CMK (cell line): ENCODE measurements at regions not wholly inside any gene's neighbourhood (a gene's known extent, or its start where the extent isn't known, plus 50 kb on each side); places are given as distances from the start of the nearest gene placed in this dataset.
"Not testable (repeated sequence)": the region's sequence is repeated elsewhere in the genome, so short reads cannot be mapped to it uniquely, and the experiment has no call there.

Experiments
- DNase-seq: peaks from one replicate; pipeline ENCODE4 v3.0.0-alpha.2; 2010; ENCODE audit warnings: low read depth

DNA sequence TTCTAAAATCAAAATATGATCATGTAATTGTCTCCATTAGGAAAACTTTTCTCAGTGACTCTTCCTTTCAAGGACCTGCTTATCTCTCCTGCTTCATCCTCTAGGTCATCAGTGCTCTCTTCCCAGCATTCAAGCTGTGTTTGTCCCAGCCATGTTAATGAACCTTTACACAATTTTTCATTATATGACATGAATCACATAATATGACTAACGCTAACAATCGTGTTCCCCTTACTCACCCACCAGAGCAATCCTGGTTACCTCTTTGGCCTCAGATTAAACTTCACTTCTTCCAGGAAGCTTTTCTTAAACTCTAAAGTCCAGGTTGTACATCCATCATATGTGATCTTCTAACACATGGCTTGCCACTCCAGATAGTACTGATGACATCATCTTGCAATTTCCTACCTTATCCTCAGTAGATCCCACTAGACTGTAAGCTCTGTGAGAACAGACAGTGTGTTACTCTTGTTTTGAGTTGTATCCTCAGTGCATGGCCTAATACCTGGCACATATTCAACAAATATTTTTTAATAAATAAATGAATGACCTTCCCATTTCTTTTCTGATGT lies 882.9 kb upstream of the ZEB2 start:
- no peak for DNase-seq

DNA sequence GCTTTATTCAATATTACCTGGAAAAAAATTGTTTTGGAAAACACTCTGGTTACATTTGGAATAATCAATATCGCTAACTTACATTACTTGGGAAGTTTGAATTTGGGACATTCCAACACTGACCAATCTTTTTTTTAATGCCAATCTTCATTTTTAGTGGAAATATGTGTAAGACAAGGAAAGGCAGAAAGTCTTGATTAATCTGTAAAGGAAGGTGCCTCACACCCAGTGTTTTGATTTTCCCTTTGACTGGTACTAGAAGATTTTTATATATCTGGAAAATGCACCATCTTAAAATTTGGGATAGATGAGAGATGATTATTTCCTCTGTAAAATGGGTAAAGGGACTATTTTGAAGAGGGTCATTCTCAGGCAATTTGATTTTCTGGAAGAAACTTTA lies 879.2 kb upstream of the ZEB2 start:
- DNase-seq: no peak

DNA sequence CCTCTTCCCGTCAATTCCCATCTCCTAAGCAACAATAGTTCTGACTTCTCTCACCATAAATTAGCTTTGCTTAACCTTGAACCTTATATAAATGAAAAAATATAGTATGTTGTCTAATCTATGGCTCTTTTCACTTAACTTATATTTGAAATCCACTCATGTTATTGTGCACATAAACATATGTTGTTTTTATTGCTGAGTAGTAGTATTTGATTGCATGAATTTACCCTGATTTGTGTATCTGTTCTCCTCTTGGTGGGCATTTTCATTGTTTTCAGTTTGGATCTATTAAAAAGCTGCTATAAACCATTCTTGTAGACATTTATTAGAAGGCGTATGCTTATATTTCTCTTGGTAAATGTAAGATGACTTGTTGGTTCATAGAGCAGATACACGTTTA lies 874.3 kb upstream of the ZEB2 start:
- no peak for DNase-seq

DNA sequence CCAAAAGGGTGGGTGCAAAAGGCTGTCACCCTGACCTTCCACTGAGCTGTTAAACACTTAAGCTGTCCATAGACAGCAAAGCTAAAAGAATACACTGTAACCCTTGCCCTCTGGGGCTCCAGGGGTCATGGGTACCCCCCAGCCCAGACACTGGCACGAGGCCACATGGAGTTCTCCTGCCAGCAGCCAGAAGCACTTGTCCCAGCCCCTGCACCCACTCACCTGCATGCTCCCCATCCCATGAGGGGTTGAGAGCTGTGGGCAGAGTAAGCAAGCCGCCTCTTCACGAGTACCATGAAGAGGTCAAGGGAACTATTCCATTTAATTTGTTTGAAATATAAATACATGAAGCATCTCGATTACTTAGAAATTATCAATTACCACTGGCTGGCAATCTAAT lies 867.1 kb upstream of the ZEB2 start:
- no peak for DNase-seq

DNA sequence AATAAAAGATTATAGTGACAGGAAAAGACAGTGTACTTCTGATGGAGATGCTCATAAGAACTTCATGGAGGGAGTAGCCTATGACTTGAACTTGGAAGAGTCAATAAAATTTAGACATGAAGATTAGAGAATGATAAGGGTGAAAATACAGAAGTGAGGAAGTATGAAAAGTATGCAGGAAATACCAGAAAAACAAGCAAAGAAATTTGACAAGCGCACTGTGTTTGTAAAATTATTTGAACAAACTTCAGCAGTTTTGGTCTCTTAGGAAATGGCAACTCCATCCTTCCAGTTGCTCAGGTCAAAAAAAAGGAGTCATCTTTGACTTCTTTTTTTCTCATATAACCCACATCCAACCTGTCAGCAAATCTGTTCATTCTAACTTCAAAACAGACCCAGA lies 864.0 kb upstream of the ZEB2 start:
- no peak for DNase-seq

DNA sequence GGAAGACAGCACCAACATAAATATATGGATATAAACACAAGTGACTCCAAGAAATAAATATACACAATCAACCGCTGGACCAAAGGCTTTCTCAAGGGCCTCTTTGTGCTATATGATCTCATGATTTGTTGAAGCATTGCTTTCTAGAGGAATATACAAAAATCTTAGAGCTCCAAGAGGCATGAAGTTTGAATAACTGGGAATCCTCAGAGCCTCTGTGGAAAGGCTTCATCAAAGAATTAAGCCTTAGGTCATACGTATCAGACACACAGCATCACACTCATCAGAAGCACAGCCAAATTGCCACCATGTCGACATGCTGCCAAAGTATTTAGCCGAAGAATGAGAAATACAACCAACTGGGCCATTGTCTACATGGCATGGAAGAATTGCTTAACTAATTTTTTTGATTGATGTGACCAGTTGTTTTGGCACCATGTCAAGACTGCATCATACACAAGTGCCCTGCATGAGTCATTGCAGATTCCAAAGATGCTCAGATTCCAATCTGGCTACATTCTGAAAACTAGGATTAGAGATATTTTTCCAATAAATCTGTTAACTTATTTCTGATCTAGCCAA lies 860.6 kb upstream of the ZEB2 start:
- no peak for DNase-seq

DNA sequence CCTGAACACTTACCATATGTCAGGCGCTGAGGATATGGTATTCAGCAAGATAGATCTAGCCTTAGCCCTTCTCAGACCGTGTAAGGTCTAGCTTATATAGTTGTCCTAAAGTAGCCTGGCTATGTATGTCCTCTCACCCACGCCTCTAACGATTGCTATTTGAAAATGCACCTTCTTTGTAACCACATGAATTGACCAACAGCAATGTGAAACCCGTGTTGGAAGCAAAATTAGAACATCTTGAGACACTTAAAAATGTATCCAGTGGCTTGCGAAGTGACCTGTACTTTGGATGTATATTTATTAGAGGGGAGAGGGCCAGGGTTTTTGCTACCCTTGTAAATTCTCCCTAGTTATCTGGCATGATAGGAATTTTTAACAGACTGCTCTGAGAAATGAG lies 860.0 kb upstream of the ZEB2 start:
- DNase-seq: no peak

DNA sequence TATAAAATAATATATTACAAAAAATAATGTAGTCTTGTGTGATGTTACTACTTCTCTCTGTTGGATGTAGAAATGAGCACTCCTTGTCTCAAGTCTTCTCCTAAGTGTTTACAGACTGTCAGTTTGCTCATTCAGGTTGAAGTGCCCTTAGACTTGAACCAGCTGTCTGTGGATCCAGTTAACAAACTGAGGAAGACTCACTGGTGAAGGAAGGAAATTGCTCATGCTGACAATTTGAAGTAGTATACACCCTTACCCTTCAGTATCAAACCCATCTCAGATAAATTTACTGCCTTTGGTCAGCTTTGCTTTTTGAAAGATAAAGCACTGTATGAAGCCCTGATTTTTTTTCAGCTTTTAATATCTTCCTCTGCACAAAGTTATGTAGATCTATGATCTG lies 854.2 kb upstream of the ZEB2 start:
- DNase-seq: no peak

DNA sequence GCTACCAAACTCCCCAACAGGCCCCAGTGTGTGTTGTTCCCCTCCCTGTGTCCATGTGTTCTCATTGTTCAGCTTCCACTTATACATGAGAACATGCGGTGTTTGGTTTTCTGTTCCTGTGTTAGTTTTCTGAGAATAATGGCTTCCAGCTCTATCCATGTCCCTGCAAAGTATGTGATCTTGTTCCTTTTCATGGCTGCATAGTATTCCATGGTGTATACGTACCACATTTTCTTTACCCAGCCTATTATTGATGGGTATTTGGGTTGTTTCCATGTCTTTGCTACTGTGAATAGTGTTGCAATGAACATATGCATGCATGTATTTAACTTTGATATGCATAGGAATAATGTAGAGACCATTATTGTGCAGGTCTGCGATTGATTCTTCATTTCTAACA lies 847.4 kb upstream of the ZEB2 start:
- DNase-seq: not testable (repeated sequence)

DNA sequence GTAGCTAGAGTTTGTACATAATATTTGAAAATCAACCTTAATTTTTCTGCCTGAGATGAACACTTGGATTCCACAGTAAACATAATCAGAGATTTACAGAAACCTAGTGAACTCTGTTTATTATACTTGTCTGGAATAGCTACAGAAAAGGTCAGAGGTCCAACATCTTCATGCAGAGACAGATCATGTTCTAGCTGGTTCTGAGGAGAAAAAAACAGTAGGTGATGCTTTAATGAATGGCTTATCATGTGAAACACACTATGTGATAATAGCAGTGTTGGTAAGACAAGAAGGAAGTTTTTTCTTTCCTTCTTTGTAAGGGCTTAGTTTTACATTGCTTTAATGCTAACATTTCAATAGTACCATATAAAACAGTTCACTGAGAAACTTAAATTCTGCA lies 846.4 kb upstream of the ZEB2 start:
- DNase-seq: no peak

DNA sequence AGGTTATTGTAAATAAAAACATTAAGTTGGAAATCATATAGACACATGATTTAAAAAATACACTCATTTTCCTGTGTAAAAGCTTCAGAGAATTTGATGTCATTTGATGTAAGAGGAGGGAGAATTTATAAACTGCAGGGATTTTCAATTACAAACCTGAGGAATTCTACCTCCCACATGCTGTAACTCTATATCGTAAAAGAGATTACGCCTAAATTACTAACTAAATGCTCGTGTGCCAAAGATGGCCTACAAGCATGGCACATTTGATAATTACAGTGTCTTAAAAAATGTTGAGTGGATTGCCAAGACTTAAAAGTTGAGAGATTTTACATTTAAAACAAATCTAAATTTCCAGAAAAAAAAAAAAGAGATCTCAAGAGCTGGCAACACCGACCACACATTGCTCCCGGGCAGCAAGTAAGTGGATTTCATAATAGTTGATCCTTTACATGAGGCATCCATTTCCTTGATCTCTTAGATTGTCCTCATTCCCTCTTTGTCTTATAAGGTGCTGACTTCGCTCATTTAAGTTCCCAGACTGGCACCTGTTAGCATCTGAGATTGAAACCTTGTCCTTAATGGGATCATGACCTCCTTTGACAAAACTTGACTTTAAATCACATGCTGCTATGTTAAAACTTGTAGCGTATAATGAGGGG lies 840.3 kb upstream of the ZEB2 start:
- DNase-seq: no peak

DNA sequence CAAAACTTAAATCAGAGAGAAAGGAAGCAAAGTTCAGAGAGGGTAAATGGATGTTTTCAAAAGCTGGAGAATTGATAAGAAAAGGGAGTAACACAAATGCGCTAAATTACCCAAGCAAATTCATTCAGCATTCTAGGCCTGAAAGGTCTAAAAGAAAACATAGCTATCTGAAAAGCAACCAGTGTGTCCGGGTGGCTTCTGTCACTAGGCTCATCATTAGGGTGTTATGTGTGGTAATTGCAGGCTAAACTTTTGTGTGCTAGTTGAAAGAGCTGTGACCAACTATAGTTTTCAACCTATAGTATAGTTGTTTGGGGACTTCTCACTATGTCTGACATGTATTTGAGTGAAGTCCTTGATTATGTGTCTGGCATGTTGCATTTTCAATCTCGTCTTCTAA lies 839.6 kb upstream of the ZEB2 start:
- DNase-seq: no peak

DNA sequence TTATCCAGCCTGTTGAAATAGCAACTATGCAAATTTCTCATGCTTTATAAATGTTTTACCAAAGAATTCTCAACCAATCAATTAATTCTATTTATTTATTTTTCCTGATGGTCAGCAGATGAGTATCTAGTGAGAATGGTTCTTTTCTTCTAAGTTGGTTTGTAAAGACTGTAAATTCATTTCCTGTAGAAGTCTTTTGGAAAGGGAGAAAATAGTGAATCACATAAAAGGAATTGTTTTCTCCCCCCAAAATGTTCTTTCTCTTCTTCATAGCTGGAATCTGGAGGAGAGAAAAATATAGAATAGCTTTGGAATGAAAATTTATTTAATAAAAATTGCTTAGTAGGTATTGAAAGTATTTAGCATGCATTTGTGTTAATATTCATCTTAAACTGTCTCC lies 836.1 kb upstream of the ZEB2 start:
- no peak for DNase-seq

DNA sequence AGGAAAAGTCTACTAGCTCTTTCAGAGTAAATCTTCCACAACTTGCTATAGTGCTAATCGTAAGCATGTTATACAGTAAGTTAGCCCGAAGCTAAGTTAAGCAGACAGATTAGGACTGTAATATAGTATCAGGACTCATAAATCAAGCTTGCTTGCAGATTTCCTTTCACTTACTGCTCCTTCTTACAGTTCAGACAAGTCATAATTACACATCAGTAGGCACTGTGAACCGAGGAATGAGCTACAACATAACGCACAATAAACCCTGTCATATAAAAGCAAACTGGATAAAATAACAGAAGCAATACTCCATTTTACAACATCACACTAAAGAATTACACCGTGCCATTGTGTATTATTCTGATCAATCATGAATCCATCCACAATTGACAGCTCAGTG lies 832.6 kb upstream of the ZEB2 start:
- DNase-seq: no peak

DNA sequence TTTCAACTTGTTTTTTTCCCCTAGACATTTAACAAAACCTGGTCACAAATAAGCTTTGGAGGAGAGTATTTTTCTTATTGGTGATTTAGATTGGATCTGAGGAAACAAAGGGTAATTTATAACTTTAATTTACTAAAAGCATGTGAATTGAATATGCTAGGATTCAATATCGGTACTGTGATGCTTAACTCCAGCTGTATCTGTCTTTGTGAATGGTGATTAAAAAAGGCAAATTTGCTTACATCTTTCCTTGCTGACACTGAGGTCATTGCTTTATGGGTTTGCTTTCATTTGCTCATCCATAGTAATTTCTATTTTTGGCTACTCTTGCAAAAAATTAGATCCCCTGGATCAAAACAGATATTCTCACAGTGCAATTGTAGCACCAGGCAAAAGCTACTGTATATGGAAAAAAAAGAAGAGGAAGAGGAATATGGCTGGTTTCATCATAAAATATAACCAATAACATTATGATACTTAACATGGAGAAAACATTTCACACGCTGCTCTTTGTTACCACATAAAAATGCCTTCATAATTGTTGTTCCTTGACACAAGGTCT lies 832.0 kb upstream of the ZEB2 start:
- no peak for DNase-seq

DNA sequence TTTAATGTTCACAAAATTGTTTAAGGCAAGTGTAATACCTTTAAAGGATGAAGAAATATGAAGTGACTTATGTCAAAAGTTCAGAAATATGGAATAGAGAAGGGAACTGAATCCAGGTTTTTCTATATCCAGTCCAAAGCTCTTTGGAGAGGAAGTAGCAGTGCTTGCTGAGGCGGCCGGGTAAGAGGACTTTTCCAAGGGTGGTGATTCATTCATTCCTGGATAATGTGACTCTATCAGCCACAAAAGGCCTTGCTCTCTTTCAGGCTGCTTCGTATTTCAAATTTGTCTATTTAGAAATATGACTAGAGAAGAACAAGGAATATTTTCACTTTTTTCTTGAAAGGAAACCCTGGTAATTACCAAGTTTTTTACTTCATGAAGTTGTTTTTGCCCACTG lies 830.1 kb upstream of the ZEB2 start:
- no peak for DNase-seq

DNA sequence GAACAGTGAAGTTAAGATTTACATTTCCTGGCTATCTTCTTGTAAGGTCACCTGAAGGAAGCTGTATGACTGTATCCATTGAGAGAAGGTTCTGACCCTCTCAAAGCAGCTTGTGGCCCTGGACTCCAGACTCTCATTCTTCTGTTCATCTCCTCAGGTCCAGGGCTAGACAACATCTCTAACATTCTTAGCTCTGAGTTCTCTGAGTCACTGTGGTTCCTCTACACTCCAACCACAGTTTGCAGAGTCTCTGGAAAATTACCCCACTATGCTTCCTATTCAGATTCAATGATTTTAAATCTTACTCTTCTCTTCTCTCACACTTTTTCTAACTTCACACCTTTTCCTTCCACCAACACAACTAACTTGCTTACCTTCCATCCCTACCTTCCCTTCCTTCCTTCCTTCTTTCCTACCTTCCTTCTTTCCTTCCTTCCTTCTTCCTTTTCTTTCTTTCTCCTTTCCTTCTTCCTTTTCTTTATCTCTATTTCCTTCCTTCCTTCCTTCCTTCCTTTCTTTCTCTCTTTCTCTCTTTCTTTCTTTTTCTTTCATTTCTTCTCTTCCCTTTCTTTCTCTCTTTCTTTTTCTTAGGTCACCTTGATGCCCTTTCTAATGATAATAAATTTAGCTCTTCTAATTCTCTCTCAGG lies 824.3 kb upstream of the ZEB2 start:
- no peak for DNase-seq

DNA sequence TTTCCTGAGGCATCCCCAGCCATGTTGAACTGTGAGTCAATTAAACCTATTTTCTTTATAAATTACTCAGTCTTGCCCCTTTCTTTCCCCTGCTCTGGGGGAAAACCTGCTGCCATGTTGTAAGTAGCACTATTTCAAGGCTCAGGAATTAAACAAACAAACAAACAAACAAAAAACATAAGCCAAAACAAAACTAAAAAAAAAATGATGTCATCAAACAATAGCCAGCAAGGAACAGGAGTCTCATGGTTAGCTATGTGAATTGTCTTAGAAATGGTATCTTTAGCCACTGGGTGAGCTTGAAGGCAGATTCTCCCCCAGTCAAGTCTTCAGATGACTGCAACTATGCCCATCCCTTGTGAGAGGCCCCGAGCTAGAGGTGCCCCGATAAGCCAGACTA lies 823.4 kb upstream of the ZEB2 start:
- DNase-seq: no peak

DNA sequence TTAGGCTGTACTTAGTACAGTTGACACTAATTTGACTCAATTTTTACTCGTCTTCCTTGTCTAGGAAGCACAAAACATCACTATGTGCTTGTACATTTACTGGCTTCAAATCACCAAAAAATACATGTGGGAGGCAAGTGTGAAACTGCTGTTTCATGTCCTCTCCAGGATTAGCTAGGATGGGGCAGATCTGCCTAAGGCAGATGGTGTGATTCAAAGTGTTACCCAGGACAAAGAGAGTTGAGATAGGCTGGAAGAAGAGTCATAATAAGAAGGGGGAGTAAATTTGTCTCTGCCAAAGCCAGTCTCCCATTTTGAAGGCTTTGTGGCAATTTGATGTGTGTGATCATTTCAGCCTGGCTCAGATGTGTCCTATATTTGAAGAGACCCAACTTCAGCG lies 821.6 kb upstream of the ZEB2 start:
- no peak for DNase-seq

DNA sequence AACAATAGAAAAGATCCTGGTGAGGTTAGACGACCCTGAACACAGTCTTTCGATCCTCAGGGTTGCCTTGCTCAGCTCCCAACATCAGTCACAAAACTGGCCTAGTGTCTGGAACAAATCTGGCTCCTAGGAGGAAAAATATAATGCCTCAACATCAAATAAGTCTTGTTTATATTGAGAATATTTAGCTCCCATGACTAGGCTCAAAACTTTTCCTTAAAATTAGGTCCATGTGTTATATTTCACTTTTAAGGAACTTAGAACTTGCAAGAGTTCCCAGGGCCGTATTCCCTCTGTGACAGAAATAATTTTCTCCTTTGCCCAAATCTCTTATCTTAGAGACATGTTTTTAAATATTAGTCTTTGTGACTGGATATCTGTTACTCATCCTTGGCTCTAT lies 819.7 kb upstream of the ZEB2 start:
- no peak for DNase-seq

DNA sequence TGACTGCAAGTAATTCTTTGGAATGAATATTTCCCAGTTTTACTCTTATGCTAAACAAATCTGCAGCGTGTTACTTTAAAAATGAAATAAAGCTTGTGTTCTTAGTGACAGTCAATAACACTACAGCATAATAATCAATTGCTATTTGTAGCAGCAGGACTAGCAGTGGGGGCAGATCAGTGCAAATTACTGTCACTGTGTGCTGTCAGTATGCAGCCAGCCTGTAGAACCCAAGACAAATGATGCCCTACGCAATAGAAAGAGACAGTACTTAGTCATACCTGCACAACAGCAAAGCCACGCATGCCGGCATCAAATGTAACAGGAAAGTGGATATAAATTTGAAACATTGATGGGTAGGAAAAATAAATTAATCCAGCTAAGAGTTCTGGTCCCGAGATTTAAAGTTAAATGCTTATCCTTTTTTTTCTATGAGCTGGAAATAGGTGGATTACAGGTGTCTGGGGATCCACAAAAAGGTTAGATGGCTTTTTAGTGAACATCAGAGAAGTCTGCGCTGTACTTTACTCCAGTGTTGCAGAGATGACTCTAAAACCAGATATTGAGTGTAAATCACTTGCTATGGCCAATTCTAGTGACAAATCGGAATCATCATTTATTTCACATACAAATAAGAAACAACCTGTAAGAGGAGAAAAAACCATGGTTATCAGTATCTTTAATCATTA lies 812.4 kb upstream of the ZEB2 start:
- DNase-seq: no peak

DNA sequence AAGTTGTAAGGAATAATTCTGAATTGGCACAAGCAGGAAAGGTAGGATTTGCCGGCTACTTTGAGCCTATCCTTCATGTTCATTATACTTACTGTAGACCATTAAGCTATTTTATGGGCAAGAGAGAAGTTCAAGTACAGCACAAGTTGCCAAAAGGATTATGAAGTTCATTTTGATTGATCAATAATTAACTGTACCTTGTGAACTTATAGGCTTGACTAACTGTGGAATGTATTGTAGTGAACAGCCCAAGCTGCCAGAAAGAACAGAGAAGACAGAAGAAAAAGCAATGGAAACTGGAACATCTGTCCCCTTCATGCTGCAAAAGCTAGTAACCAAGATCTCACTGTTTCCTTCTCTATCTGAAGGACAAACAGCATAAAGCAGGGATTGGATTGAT lies 810.1 kb upstream of the ZEB2 start:
- DNase-seq: no peak

DNA sequence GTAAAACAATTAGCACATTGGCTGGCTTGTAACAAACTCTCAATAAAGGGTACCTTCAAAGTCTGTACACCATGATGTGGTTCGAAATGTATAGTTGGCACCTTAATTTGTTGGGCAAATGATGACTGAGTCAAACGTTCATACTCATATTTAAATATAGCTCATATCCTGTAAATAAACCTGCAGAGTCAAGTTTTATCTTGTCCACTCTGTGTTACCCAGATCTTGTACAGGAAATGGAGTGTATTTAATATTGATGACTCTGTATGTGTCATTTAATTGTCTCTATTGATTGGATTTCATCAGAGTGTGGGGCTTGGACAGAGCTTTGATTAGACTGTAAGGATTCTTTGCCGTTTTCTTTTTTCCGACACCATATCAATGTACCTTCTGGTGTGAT lies 805.6 kb upstream of the ZEB2 start:
- DNase-seq: no peak
